Pulmonary artery endothelial cell (primary cell): ENCODE measurements at regions not wholly inside any gene's neighbourhood (a gene's known extent, or its start where the extent isn't known, plus 50 kb on each side); places are given as distances from the start of the nearest gene placed in this dataset.

Source experiments
- DNase-seq: peaks from one replicate; pipeline ENCODE4 v3.0.0-alpha.2; 2011; ENCODE audit warnings: low read depth, low spot score

- no peak for DNase-seq
Measured at GRCh38 chr18:75681538-75682115, 254.1 kb upstream of the SMIM21 start.

DNA sequence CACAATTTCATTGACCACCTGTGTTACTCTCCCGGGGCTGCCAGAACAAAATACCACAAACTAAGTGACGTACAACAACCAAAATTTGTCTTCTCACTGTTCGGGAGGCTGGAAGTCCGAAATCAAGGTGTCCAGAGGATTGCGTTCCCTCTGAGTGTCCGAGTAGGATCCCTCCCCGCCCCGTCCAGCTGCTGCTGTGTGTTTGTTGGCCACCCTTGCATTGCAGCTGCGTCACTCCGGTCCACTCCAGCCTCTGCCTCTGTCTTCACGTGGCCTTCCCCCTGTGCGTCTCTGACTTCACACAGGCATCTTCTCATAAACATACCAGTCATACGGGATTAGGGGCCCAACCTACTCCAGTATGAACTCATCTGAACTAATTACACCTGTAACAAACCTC, 251.8 kb upstream of the SMIM21 start:
- DNase-seq, result no peak

DNA sequence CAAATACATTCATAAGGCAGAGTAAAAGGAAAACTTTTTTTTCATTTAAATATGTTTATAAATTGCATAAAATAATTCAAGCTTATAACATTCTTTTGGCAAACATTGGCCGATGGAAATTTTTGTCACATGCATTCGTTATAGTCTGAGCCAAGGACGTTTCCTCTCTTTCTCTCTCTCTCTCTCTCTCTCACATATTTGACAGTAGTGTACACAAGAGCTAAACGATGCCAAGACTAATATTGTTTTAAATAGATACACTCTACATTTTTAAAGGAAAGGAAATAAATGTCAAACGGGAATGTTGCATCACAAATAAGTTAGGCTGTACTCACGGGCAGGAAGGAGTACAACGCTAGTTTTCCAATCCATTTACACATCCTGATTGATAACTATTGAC, 251.1 kb upstream of the SMIM21 start:
- DNase-seq, result no peak

DNA sequence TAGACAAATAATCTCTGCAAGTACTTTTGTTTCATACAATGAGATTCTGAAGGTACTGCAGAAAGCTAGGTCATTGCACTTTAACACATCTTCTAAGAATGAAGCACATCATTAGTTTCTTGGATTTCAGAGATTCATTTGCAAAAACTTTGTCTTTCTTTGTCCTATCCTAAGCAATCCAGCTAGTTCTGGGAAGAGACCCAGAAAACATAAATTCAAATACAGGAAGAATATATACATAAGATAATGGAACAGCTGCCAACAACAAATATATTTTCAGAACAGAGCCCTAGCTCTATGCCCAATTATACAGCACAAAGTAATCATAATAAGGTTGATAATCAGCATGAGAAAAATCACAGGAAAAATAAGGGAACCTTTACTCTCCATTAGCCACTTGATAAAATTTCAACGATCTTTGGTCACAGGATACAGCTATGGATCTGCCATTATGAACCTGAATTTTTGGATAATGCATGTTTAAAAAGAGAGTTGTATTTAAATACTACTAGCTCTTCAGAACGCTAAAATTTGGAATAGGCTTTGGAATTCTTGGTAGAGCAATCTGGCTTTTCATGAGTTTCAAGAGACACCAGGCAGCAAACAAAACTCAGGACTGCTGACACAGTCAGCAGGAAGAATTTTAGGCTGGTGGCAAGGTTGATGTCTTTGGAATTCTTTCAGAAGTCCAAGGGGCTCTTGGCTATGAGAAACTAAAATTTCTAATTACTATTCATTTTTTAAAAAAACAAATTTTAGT, 250.4 kb upstream of the SMIM21 start:
- DNase-seq, result no peak

DNA sequence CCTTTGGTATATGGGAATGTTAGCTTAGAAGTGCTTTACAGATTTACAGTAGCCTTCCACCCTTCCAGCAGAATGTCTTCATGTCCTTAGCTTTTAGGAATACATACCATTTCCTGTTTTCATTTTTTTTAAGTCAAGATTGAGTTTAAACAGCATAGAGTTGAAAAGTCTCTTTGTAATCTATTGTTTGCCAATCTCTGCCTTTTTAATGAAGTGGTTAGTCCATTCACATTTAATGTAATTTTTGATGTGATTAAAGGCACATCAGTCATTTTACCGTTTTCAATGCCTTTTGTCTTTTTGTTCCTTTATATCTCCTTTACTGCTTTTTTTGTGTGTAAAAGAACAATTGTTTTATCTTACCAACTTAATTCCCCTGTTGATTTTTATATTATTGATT, 233.4 kb upstream of the SMIM21 start:
- DNase-seq, result no peak

DNA sequence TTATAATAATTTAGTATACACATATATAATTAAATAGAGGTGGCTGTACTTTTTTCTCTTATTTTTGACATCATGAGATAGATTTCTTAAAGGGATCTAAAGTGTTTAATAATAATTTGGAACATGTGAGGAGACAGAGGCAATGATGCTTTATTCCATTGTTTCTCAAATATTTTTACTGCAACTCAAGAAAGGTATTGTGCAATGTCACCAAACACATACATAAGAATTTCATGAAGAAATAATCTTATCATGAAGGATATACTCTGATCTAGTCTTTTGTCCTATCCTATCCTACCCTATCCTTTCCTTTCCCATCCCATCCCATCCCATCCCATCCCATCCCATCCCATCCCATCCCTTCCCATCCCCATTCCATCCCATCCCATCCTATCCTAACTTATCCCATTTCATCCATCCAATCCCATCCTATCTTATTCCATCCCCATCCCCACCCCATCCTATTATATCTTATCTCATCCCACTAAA, 232.1 kb upstream of the SMIM21 start:
- no peak for DNase-seq

- no peak for DNase-seq
Measured at GRCh38 chr18:75658330-75658729, 230.8 kb upstream of the SMIM21 start.

- no peak for DNase-seq
Measured at GRCh38 chr18:75656563-75657247, 229.2 kb upstream of the SMIM21 start.

DNA sequence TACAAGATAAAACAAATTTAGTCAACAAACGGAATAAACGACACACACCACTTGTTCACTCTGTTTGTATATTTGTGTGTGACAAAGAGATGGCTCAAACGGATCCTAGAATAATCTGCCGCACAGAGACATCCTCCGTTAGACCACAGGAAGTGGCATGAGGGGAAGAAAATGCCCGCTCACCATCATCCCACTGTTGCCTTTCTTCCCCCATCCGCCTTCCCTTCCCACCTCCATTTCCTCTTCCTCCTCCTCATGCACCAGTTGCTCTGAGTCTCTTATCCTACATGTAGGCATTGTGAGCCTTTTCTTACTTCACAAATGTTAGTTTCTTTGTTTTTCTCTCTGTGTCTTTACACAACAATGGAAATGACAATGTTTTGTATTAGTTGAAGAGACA, 228.5 kb upstream of the SMIM21 start:
- no peak for DNase-seq

DNA sequence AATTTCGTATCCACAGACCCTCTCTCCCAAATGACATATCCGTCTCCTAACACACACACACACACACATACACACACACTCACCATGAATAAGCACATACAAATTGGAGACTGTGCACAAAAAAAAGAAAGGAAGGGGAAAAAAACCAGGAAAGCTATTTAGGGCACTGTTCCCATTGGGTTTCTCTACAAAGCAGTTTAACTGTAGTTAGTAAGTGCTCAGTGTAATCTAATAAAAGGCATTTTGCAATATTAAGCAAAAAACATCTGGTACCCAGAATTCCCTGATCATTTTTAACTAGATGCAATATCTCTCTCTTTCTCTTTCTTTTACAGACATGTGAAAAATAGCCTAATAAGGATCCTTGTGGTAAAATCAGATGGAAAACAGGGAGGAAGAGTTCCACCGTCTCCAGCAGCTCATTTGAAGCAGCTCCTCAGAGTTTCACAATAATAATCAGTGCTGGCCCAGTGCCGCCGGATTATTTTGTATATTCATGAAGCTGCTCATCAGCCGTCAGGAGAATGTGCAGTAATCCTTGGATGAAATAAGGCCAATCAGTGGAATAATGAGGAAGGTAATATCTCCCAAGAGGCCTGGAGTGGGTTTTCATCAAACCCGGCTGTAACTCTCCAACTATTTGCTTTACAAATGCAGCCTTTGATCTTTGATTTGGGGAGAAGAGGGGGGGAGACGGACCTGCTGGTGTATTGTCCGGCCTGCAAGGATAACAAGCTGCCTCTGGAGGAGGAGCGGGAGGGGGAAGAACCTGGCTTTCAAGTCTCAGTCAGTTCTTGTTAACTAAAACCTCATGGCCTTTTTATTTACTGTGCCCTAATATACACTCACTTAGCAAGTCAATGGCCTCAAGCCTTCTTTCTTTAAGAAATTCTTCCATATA, 227.6 kb upstream of the SMIM21 start:
- no peak for DNase-seq

GRCh38 chr18:75654386-75654785, 226.9 kb upstream of the SMIM21 start:
- no peak for DNase-seq

GRCh38 chr18:75652528-75652927, 225.0 kb upstream of the SMIM21 start:
- DNase-seq, result no peak

GRCh38 chr18:75644871-75645270, 217.4 kb upstream of the SMIM21 start:
- DNase-seq, result no peak

GRCh38 chr18:75643083-75643482, 215.6 kb upstream of the SMIM21 start:
- no peak for DNase-seq

- DNase-seq, result no peak
Measured at GRCh38 chr18:75639472-75639831, 211.9 kb upstream of the SMIM21 start.

- DNase-seq, result no peak
Measured at GRCh38 chr18:75638776-75639471, 211.4 kb upstream of the SMIM21 start.

GRCh38 chr18:75638223-75638775, 210.8 kb upstream of the SMIM21 start:
- no peak for DNase-seq

GRCh38 chr18:75635096-75635495, 207.6 kb upstream of the SMIM21 start:
- DNase-seq, result no peak

DNA sequence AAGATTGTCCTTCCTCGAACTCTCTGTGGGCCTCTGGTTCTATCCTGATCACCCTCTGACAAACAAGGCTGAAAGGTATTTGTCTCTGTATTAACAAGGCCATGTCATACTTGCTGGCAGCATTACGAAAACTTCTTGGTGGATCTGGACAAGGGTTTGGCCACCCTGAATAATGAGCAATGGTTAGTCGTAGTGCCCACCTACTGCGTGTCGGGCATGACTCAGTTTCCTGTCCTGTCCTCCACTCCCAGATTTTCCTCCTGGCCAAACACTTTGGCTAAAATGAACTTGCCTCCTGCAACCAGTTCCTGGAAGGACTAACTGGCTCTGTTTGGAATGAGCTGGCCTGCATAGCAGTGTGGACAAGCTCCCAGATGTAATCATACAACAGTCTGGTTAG, 198.5 kb upstream of the SMIM21 start:
- DNase-seq, result no peak

DNA sequence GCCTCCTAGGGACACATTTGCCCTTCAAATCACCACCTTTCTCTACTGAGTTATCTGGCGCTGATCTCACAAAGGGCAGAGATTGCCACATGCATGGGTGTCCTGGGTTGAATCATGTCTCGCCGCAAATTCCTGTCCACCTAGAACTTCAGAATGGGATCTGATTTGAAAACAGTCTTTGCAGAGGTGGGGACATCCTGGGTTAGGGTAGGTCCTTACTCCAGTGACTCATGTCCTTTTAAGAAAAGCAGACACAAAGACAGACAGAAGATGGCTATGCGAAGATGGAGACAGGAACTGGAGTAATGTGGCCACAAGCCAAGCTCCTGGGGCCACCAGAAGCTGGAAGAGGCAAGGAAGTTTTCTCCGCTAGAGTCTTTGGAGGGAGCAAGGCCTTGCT, 197.4 kb upstream of the SMIM21 start:
- DNase-seq, result no peak

GRCh38 chr18:75621818-75622217, 194.3 kb upstream of the SMIM21 start:
- DNase-seq, result no peak
